H9 (cell line): ENCODE measurements at regions not wholly inside any gene's neighbourhood (a gene's known extent, or its start where the extent isn't known, plus 50 kb on each side); places are given as distances from the start of the nearest gene placed in this dataset.

Experiments
- DNase-seq: peaks from one replicate; pipeline ENCODE4 v3.0.0-alpha.2; 2017
- H2AFZ ChIP-seq: one replicate; pipeline ENCODE4 v1.6.1; 2013; ENCODE audit warnings: mild to moderate bottlenecking, low read length, control low read depth, moderate library complexity
- H2AK5ac ChIP-seq: 2 replicates; pipeline ENCODE4 v1.6.1; 2013; ENCODE audit warnings: low read length, control low read depth, mixed read lengths; ENCODE audit not compliant: insufficient read length
- H2BK120ac ChIP-seq: one replicate; pipeline ENCODE4 v1.6.1; 2013; ENCODE audit warnings: low read depth, mild to moderate bottlenecking, low read length, control low read depth, inconsistent platforms; ENCODE audit not compliant: poor library complexity, severe bottlenecking
- H2BK12ac ChIP-seq: 2 replicates; pipeline ENCODE4 v1.6.1; 2013; ENCODE audit warnings: low read length, control low read depth, mixed read lengths, low read depth; ENCODE audit not compliant: insufficient read length
- H2BK15ac ChIP-seq: 2 replicates; pipeline ENCODE4 v1.6.1; 2013; ENCODE audit warnings: low read depth, low read length, control low read depth
- H2BK20ac ChIP-seq: one replicate; pipeline ENCODE4 v1.6.1; 2013; ENCODE audit warnings: low read depth, mild to moderate bottlenecking, low read length, control low read depth, inconsistent platforms; ENCODE audit not compliant: poor library complexity, severe bottlenecking
- H2BK5ac ChIP-seq: 2 replicates; pipeline ENCODE4 v1.6.1; 2013; ENCODE audit warnings: low read length, control low read depth, mixed read lengths; ENCODE audit not compliant: insufficient read length
- H3K14ac ChIP-seq: 2 replicates; pipeline ENCODE4 v1.6.1; 2013; ENCODE audit warnings: low read length, control low read depth; ENCODE audit not compliant: insufficient read depth
- H3K18ac ChIP-seq: 2 replicates; pipeline ENCODE4 v1.6.1; 2013; ENCODE audit warnings: low read depth, mild to moderate bottlenecking, mixed read lengths, low read length, control low read depth; ENCODE audit not compliant: insufficient read length
- H3K23ac ChIP-seq: 2 replicates; pipeline ENCODE4 v1.6.1; 2013; ENCODE audit warnings: low read length, control low read depth, mixed read lengths, low read depth; ENCODE audit not compliant: insufficient read length
- H3K23me2 ChIP-seq: 2 replicates; pipeline ENCODE4 v1.6.1; 2013; ENCODE audit warnings: low read depth, mild to moderate bottlenecking, mixed read lengths, low read length, control low read depth; ENCODE audit not compliant: insufficient read length, poor library complexity, severe bottlenecking
- H3K27ac ChIP-seq: 2 replicates; pipeline ENCODE4 v1.5.1; 2013; ENCODE audit warnings: low read length, control low read depth, mixed read lengths, low read depth; ENCODE audit not compliant: insufficient read length
- H3K27me3 ChIP-seq: 2 replicates; pipeline ENCODE4 v1.6.1; 2013; ENCODE audit warnings: low read length, control low read depth, inconsistent platforms; ENCODE audit not compliant: insufficient read depth
- H3K4ac ChIP-seq: 2 replicates; pipeline ENCODE4 v1.6.1; 2013; ENCODE audit warnings: low read depth, mild to moderate bottlenecking, control low read depth, inconsistent platforms, low read length, moderate library complexity
- H3K4me1 ChIP-seq: 2 replicates; pipeline ENCODE4 v1.6.1; 2013; ENCODE audit warnings: low read length, control low read depth, inconsistent platforms; ENCODE audit not compliant: insufficient read depth
- H3K4me2 ChIP-seq: 2 replicates; pipeline ENCODE4 v1.6.1; 2013; ENCODE audit warnings: low read length, control low read depth, mixed read lengths; ENCODE audit not compliant: insufficient read length, insufficient read depth
- H3K56ac ChIP-seq: 2 replicates; pipeline ENCODE4 v1.6.1; 2013; ENCODE audit warnings: low read depth, mild to moderate bottlenecking, mixed read lengths, low read length, control low read depth; ENCODE audit not compliant: insufficient read length
- H3K79me1 ChIP-seq: 2 replicates; pipeline ENCODE4 v1.6.1; 2013; ENCODE audit warnings: low read depth, mild to moderate bottlenecking, moderate library complexity, low read length, control low read depth, inconsistent platforms; ENCODE audit not compliant: insufficient read depth, poor library complexity, severe bottlenecking
- H3K79me2 ChIP-seq: 2 replicates; pipeline ENCODE4 v1.6.1; 2013; ENCODE audit warnings: low read length, control low read depth, inconsistent platforms; ENCODE audit not compliant: insufficient read depth
- H3K9ac ChIP-seq: 2 replicates; pipeline ENCODE4 v1.6.1; 2013; ENCODE audit warnings: low read length, control low read depth, mixed read lengths; ENCODE audit not compliant: insufficient read length; ENCODE audit errors: extremely low read depth
- H3K9me3 ChIP-seq: one replicate; pipeline ENCODE4 v1.6.1; 2013; ENCODE audit warnings: low read depth, low read length, inconsistent platforms; ENCODE audit not compliant: control insufficient read depth
- H3T11ph ChIP-seq: one replicate; pipeline ENCODE4 v1.6.1; 2013; ENCODE audit warnings: mild to moderate bottlenecking, low read length, control low read depth, inconsistent platforms
- H4K20me1 ChIP-seq: one replicate; pipeline ENCODE4 v1.6.1; 2013; ENCODE audit not compliant: control insufficient read depth, insufficient read length, insufficient read depth
- H4K5ac ChIP-seq: 2 replicates; pipeline ENCODE4 v1.6.1; 2013; ENCODE audit warnings: low read depth, mild to moderate bottlenecking, mixed read lengths, low read length, control low read depth; ENCODE audit not compliant: insufficient read length
- H4K8ac ChIP-seq: replicated peaks from 2 replicates; pipeline ENCODE4 v1.6.1; 2013; ENCODE audit warnings: low read length, control low read depth, mixed read lengths, low read depth; ENCODE audit not compliant: insufficient read length
- H4K91ac ChIP-seq: 2 replicates; pipeline ENCODE4 v1.6.1; 2013; ENCODE audit warnings: low read depth, mild to moderate bottlenecking, moderate library complexity, mixed read lengths, low read length, control low read depth; ENCODE audit not compliant: insufficient read length
- H3K27ac Mint-ChIP-seq, 3 experiments: 2 replicates in 2 of 3; 3 replicates in 1 of 3; pipeline ENCODE4 v1.8.0; 2020 to 2021; ENCODE audit warnings: mixed read lengths in 3 of 3, mild to moderate bottlenecking in 1 of 3, moderate library complexity in 1 of 3
- H3K27me3 Mint-ChIP-seq: 2 replicates; pipeline ENCODE4 v1.8.0; 2021; ENCODE audit warnings: low read depth, mild to moderate bottlenecking, moderate library complexity, mixed read lengths
- H3K36me3 Mint-ChIP-seq, 3 experiments: 2 replicates in 2 of 3; 3 replicates in 1 of 3; pipeline ENCODE4 v1.8.0; 2020 to 2021; ENCODE audit warnings: low read depth in 3 of 3, mixed read lengths in 3 of 3; ENCODE audit not compliant: insufficient read depth in 1 of 3
- H3K4me1 Mint-ChIP-seq, 2 experiments: 2 replicates each; pipeline ENCODE4 v1.8.0; 2020; ENCODE audit warnings: mixed read lengths in 2 of 2
- H3K4me3 Mint-ChIP-seq, 2 experiments: 2 replicates in 1 of 2; 3 replicates in 1 of 2; pipeline ENCODE4 v1.8.0; 2020 to 2021; ENCODE audit warnings: mild to moderate bottlenecking in 2 of 2, mixed read lengths in 2 of 2, moderate library complexity in 1 of 2
- H3K9me3 Mint-ChIP-seq, 2 experiments: 2 replicates in 1 of 2; 3 replicates in 1 of 2; pipeline ENCODE4 v1.8.0; 2020; ENCODE audit warnings: mild to moderate bottlenecking in 2 of 2, mixed read lengths in 2 of 2, moderate library complexity in 1 of 2
- CTCF ChIP-seq: fragments of 200-600 bp; sonication (generic); conservative IDR thresholded peaks from 3 replicates; pipeline ENCODE4 v1.8.0; 2021; ENCODE audit warnings: antibody characterized with exemption, mild to moderate bottlenecking
- WGBS: extraction: QIAGEN DNeasy Blood & Tissue Kit; methylation state at CpG from one replicate; pipeline ENCODE4 v1.1.7; 2013; ENCODE audit warnings: missing lambda C conversion rate, low lambda C conversion rate, mixed read lengths; ENCODE audit not compliant: insufficient read length; ENCODE audit errors: extremely low coverage; 5-methylcytosine and 5-hydroxymethylcytosine counted together

GRCh38 chr2:194567661-194568017 is 1089.4 kb upstream of the SLC39A10 start:
- H2BK12ac ChIP-seq: no peak overlapping the region

More at GRCh38 chr2:194567661-194568017, 1089.4 kb upstream of the SLC39A10 start:
- no peak overlapping the region for H3T11ph ChIP-seq
- no CpG with 5 or more reads among the region's 2 CpGs for WGBS
- H3K79me2 ChIP-seq: no peaks in the 10 kb centered on the region
- no peaks in the 10 kb centered on the region for H3K79me1 ChIP-seq
- no peaks in the 10 kb centered on the region for H3K23me2 ChIP-seq
- no peak overlapping the region for H3K14ac ChIP-seq
- no peak overlapping the region for H3K27ac ChIP-seq
- H2AFZ ChIP-seq: no peak overlapping the region
- Mint-ChIP-seq H3K36me3 (no peaks in the 10 kb centered on the region), H3K4me3 (no peak overlapping the region), H3K27ac (no peak overlapping the region), H3K27me3 (no peaks in the 10 kb centered on the region), H3K9me3 (no peaks in the 10 kb centered on the region), H3K4me1 (no peaks in the 10 kb centered on the region)
- no peak overlapping the region for H3K56ac ChIP-seq
- no peak overlapping the region for H2BK20ac ChIP-seq
- H4K5ac ChIP-seq: no peak overlapping the region
- H2BK15ac ChIP-seq: no peak overlapping the region
- no peak overlapping the region for H4K8ac ChIP-seq
- no peak overlapping the region for H3K9ac ChIP-seq
- DNase-seq: no peak
- H3K4me1 ChIP-seq: no peaks in the 10 kb centered on the region
- H3K27me3 ChIP-seq: no peaks in the 10 kb centered on the region
- H4K20me1 ChIP-seq: no peaks in the 10 kb centered on the region
- no peak for TF ChIP-seq CTCF
- no peak overlapping the region for H2BK120ac ChIP-seq
- H2AK5ac ChIP-seq: no peak overlapping the region
- no peak overlapping the region for H3K4ac ChIP-seq
- no peak overlapping the region for H3K4me2 ChIP-seq
- H3K18ac ChIP-seq: no peak overlapping the region
- no peak overlapping the region for H4K91ac ChIP-seq
- H3K9me3 ChIP-seq: no peaks in the 10 kb centered on the region
- H2BK5ac ChIP-seq: no peak overlapping the region
- no peak overlapping the region for H3K23ac ChIP-seq
